GM12865 (cell line): ENCODE measurements at regions not wholly inside any gene's neighbourhood (a gene's known extent, or its start where the extent isn't known, plus 50 kb on each side); places are given as distances from the start of the nearest gene placed in this dataset.

Experiments
- DNase-seq: peaks from one replicate; pipeline ENCODE4 v3.0.0; 2010; ENCODE audit warnings: low read depth
- H3K4me3 ChIP-seq: 2 replicates; pipeline ENCODE4 v1.5.1; 2011; ENCODE audit warnings: mild to moderate bottlenecking, low read depth, low read length, control low read depth
- CTCF ChIP-seq: IDR thresholded peaks from 2 replicates; pipeline ENCODE4 v1.5.1; 2011; ENCODE audit warnings: low read length, control low read depth, low read depth, inconsistent platforms; ENCODE audit not compliant: insufficient read depth; ENCODE audit errors: missing control alignments

GRCh38 chr13:70505809-70506208 lies 397.6 kb upstream of the KLHL1 start:
- no peak overlapping the region for H3K4me3 ChIP-seq
- DNase-seq, result no peak
- no peak for TF ChIP-seq CTCF

- H3K4me3 ChIP-seq, result no peak overlapping the region
- no peak for TF ChIP-seq CTCF
- no peak for DNase-seq
These were observed 394.7 kb upstream of the KLHL1 start for GRCh38 chr13:70502944-70503343.

GRCh38 chr13:70490320-70490935 lies 382.2 kb upstream of the KLHL1 start:
- no peak for DNase-seq
- H3K4me3 ChIP-seq, result no peak overlapping the region
- no peak for TF ChIP-seq CTCF

- no peak for DNase-seq
- no peak for TF ChIP-seq CTCF
- H3K4me3 ChIP-seq, result no peak overlapping the region
These were observed 376.7 kb upstream of the KLHL1 start for GRCh38 chr13:70484931-70485330.

- DNase-seq, result no peak
- TF ChIP-seq CTCF, result no peak
- no peak overlapping the region for H3K4me3 ChIP-seq
These were observed 375.5 kb upstream of the KLHL1 start for GRCh38 chr13:70483599-70484276.

- DNase-seq, result no peak
- no peak overlapping the region for H3K4me3 ChIP-seq
- TF ChIP-seq CTCF, result no peak
These were observed 365.7 kb upstream of the KLHL1 start for GRCh38 chr13:70473907-70474306.

GRCh38 chr13:70469077-70469476 lies 360.8 kb upstream of the KLHL1 start:
- TF ChIP-seq CTCF, result no peak
- no peak for DNase-seq
- no peak overlapping the region for H3K4me3 ChIP-seq
